SJSA1 (cell line): ENCODE measurements at regions not wholly inside any gene's neighbourhood (a gene's known extent, or its start where the extent isn't known, plus 50 kb on each side); places are given as distances from the start of the nearest gene placed in this dataset.

ENCODE experiments used
- DNase-seq, 2 experiments: peaks; one replicate each; pipeline ENCODE4 v3.0.0-alpha.2; 2015 to 2020; ENCODE audit warnings: low spot score in 2 of 2, low read depth in 1 of 2
- H3K27ac ChIP-seq: fragments of 250-450 bp; sonication (Bioruptor Pico); 2 replicates; pipeline ENCODE4 v1.5.1; 2020; ENCODE audit warnings: mild to moderate bottlenecking, moderate library complexity
- H3K27me3 ChIP-seq: fragments of 250-450 bp; sonication (Bioruptor Pico); replicated peaks from 2 replicates; pipeline ENCODE4 v1.5.1; 2020; ENCODE audit warnings: mild to moderate bottlenecking, moderate library complexity
- H3K36me3 ChIP-seq: fragments of 250-450 bp; sonication (Bioruptor Pico); 2 replicates; pipeline ENCODE4 v1.5.1; 2020; ENCODE audit warnings: mild to moderate bottlenecking
- H3K4me1 ChIP-seq: fragments of 250-450 bp; sonication (Bioruptor Pico); replicated peaks from 2 replicates; pipeline ENCODE4 v1.6.1; 2021; ENCODE audit warnings: mild to moderate bottlenecking
- H3K4me3 ChIP-seq: fragments of 250-450 bp; sonication (Bioruptor Pico); 2 replicates; pipeline ENCODE4 v1.5.1; 2020; ENCODE audit warnings: mild to moderate bottlenecking
- H3K9me3 ChIP-seq: fragments of 250-450 bp; sonication (Bioruptor Pico); replicated peaks from 2 replicates; pipeline ENCODE4 v1.5.1; 2020; ENCODE audit warnings: mild to moderate bottlenecking

DNA sequence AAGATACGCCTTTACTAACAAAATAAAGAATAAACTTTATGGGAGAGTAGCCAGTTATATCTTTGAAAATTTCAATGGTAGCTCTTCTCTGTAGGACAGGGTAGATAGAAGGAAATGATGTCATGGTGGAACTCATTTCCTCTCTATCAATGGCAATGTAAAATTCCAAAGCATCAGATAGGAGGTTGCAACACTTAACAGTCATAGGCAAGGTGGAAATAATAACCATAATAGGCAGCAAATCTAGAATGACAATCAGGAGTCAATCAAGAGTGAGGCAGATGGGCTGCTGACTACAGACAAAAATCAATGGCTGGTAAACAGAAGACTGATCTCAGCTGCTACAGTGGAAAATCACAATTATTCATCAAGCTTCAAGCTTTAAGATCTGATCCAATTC, 53.9 kb upstream of the TET2 start:
- no peak for DNase-seq
- peaks cover 15% of the 10 kb centered on the region for H3K4me1 ChIP-seq
- H3K9me3 ChIP-seq = no peaks in the 10 kb centered on the region
- no peaks in the 10 kb centered on the region for H3K27me3 ChIP-seq
- H3K4me3 ChIP-seq = no peak overlapping the region
- no peaks in the 10 kb centered on the region for H3K36me3 ChIP-seq
- no peak overlapping the region for H3K27ac ChIP-seq

DNA sequence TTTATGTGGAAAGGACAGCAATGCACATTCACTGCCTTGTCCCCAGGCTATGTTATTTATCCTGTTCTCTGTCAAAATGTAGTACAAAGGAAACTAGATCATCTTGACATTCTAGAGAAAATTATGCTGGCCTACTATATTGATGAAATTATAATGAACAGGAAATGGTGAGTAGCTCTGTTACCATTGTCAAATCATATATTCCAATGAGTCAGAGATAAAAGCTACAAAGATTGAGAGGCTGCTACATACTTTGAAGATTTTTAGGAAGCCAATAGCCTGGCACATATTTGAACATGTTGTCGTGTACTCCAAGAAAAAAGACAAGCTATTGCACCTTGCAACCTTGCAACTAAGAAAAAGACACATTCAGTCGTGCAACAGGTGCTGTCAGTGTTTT, 52.7 kb upstream of the TET2 start:
- Histone ChIP-seq H3K36me3 (no peaks in the 10 kb centered on the region), H3K27me3 (no peaks in the 10 kb centered on the region), H3K9me3 (no peaks in the 10 kb centered on the region), H3K4me1 (peaks cover 5% of the 10 kb centered on the region), H3K4me3 (no peak overlapping the region), H3K27ac (no peak overlapping the region)
- DNase-seq = no peak
